Activated CD4-positive, alpha-beta T cell treated with anti-CD3 and anti-CD28 coated beads, Interleukin-2, amount 10 ng/mL, durations not matched to agents 24 days and 14 days (primary cell): ENCODE measurements at regions not wholly inside any gene's neighbourhood (a gene's known extent, or its start where the extent isn't known, plus 50 kb on each side); places are given as distances from the start of the nearest gene placed in this dataset.

ENCODE experiments used
- DNase-seq: peaks from one replicate; pipeline ENCODE4 v3.0.0; 2022
- H3K27ac Mint-ChIP-seq: one replicate; pipeline ENCODE4 v1.8.0; 2022; ENCODE audit warnings: mild to moderate bottlenecking, mixed read lengths
- H3K27me3 Mint-ChIP-seq: one replicate; pipeline ENCODE4 v1.8.0; 2022; ENCODE audit warnings: mixed read lengths
- H3K36me3 Mint-ChIP-seq: one replicate; pipeline ENCODE4 v1.8.0; 2022; ENCODE audit warnings: low read depth, mild to moderate bottlenecking, mixed read lengths
- H3K4me1 Mint-ChIP-seq: one replicate; pipeline ENCODE4 v1.8.0; 2021; ENCODE audit warnings: mixed read lengths
- H3K4me3 Mint-ChIP-seq: one replicate; pipeline ENCODE4 v1.8.0; 2022; ENCODE audit warnings: mild to moderate bottlenecking, moderate library complexity, mixed read lengths
- H3K9me3 Mint-ChIP-seq: one replicate; pipeline ENCODE4 v1.8.0; 2021; ENCODE audit warnings: mixed read lengths
- intact Hi-C: fragments of 100-400 bp; cut with micrococcal nuclease; formaldehyde crosslinking; loops from one replicate; pipeline ENCODE4 v1.15.1; 2023

DNA sequence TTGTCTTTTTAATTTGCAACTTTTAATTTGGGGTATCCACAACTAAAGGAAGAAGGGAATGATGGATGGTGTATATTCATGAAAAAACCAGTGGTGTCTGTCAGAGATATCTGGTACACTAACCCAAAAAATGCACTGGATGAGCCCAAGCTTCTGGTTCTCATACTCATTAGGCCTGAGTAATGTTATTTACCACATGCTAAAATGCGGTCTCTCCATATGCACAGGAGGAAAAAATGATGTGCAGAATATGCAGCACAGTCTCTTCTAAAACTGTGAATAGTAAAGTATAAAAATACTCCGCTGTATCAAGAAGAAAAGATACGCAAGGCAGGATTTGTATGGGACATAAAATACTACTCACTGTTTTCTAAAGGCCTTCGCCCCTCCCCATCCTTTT lies 275.6 kb upstream of the NAV3 start:
- Mint-ChIP-seq H3K36me3 (no peaks in the 10 kb centered on the region), H3K27ac (no peak overlapping the region), H3K27me3 (no peaks in the 10 kb centered on the region), H3K9me3 (no peaks in the 10 kb centered on the region), H3K4me3 (no peak overlapping the region), H3K4me1 (no peaks in the 10 kb centered on the region)
- no peak for DNase-seq
- intact Hi-C loops: no loop called here

DNA sequence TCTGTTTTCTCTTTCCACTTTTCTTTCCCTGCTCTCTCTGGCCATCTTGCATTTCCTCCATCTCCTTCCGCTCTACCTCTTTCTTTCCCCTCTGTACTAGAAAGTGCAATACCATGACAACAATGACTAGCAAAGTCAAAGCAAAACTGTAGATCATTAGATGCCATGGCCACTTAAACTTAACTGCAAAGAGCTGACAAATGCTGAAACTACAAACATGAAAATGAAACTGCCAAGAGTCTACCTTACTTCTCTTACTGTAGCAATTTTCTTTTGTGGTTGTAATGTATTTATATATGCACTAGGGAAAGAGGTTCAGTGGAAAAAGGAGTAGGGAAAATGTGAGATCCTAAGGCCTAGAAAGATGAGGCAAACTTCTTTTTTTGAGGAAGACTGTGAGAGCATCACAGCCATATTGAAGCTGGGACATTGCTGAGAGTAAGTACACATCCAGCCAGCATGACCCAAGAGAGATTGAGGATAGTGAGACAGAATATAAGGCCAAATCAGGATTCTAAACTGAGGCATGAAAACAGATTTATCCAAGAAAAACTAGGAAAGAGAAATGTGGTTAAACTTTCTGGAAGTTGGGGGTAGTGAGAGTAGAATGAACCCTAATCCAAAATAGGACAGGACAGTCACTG lies 276.6 kb upstream of the NAV3 start:
- Mint-ChIP-seq H3K27me3 (no peaks in the 10 kb centered on the region), H3K27ac (no peak overlapping the region), H3K36me3 (no peaks in the 10 kb centered on the region), H3K4me3 (no peak overlapping the region), H3K4me1 (no peaks in the 10 kb centered on the region), H3K9me3 (no peaks in the 10 kb centered on the region)
- no peak for DNase-seq
- intact Hi-C loops: no loop called here

- Mint-ChIP-seq H3K27me3 (no peaks in the 10 kb centered on the region), H3K4me3 (no peak overlapping the region), H3K36me3 (no peaks in the 10 kb centered on the region), H3K4me1 (no peaks in the 10 kb centered on the region), H3K27ac (no peak overlapping the region), H3K9me3 (no peaks in the 10 kb centered on the region)
- intact Hi-C loops: no loop called here
- DNase-seq: no peak
These were observed 281.1 kb upstream of the NAV3 start for GRCh38 chr12:77549383-77550128.

DNA sequence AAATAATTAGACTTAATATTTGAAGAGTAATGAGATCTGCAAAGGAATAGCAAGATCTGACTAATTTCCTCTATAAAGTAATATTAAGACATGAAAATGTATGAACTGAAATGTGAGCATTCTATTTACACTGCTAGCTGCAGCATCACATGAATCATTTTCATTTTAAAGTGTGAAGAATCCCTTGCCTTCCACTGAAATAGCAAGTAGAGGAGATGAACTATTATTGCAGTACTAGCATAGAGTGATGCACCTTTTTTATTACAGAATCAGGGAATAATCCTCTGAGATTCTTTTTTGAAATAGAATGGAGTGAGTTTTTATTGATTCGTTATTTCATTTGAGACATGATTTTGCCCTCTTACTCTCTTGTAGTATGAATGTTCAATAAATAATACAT lies 281.9 kb upstream of the NAV3 start:
- Mint-ChIP-seq H3K4me1 (no peaks in the 10 kb centered on the region), H3K27me3 (no peaks in the 10 kb centered on the region), H3K36me3 (no peaks in the 10 kb centered on the region), H3K9me3 (no peaks in the 10 kb centered on the region), H3K4me3 (no peak overlapping the region), H3K27ac (no peak overlapping the region)
- DNase-seq: no peak
- intact Hi-C loops: no loop called here

- no peak overlapping the region for H3K4me3 Mint-ChIP-seq
- no peaks in the 10 kb centered on the region for H3K4me1 Mint-ChIP-seq
- no peaks in the 10 kb centered on the region for H3K36me3 Mint-ChIP-seq
- H3K9me3 Mint-ChIP-seq: no peaks in the 10 kb centered on the region
- DNase-seq: no peak
- no peak overlapping the region for H3K27ac Mint-ChIP-seq
- intact Hi-C loops: no loop called here
- no peaks in the 10 kb centered on the region for H3K27me3 Mint-ChIP-seq
These were observed 290.6 kb upstream of the NAV3 start for GRCh38 chr12:77540097-77540496.

DNA sequence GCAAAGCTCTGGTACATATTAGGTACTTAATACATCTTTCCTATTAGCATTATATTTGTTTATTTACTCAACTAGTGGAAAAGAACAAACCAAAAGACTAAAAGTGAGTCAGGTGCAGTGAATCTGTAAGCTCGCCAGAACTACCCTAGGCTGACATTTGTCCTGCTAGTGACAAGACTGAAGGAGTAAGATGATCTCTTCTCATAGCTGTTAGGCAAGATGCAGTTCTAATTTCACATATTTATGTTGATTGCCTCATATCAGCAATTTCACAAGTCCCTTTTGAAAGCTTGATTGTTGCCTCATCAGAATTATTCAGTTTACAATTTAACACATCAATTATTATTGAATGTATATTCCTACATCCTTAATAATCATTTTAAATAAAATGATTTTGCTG lies 293.0 kb upstream of the NAV3 start:
- H3K9me3 Mint-ChIP-seq: no peaks in the 10 kb centered on the region
- H3K36me3 Mint-ChIP-seq: no peaks in the 10 kb centered on the region
- intact Hi-C loops: no loop called here
- no peaks in the 10 kb centered on the region for H3K4me1 Mint-ChIP-seq
- H3K4me3 Mint-ChIP-seq: no peak overlapping the region
- no peak for DNase-seq
- no peaks in the 10 kb centered on the region for H3K27me3 Mint-ChIP-seq
- H3K27ac Mint-ChIP-seq: no peak overlapping the region

DNA sequence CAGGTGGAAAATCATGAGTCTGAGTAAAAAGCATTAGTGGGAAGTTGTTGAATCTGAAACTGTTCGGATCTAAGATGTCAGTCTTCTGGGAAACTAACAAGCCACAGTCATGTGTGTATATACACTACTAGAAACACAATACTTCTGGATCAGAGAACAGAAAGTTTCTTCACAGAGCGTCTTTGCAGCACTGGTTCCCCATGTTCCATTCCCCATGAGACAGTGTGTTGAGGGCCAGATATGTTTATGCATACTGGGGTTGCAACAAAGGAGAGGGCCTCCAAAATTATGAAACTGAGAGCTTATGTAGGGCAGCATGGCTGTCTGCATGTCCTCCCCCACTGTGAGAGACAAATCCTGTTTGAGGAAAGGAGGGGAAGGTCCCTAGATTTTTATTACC lies 295.0 kb upstream of the NAV3 start:
- no peaks in the 10 kb centered on the region for H3K4me1 Mint-ChIP-seq
- H3K4me3 Mint-ChIP-seq: no peak overlapping the region
- H3K36me3 Mint-ChIP-seq: no peaks in the 10 kb centered on the region
- intact Hi-C loops: no loop called here
- DNase-seq: no peak
- H3K27ac Mint-ChIP-seq: no peak overlapping the region
- H3K27me3 Mint-ChIP-seq: no peaks in the 10 kb centered on the region
- H3K9me3 Mint-ChIP-seq: no peaks in the 10 kb centered on the region

GRCh38 chr12:77531912-77532311 lies 298.8 kb upstream of the NAV3 start:
- no peak for DNase-seq
- Mint-ChIP-seq H3K9me3 (no peaks in the 10 kb centered on the region), H3K27ac (no peak overlapping the region), H3K4me3 (no peak overlapping the region), H3K27me3 (no peaks in the 10 kb centered on the region), H3K36me3 (no peaks in the 10 kb centered on the region), H3K4me1 (no peaks in the 10 kb centered on the region)
- intact Hi-C loops: no loop called here

- intact Hi-C loops: no loop called here
These were observed 308.4 kb upstream of the NAV3 start for GRCh38 chr12:77522247-77522646.

DNA sequence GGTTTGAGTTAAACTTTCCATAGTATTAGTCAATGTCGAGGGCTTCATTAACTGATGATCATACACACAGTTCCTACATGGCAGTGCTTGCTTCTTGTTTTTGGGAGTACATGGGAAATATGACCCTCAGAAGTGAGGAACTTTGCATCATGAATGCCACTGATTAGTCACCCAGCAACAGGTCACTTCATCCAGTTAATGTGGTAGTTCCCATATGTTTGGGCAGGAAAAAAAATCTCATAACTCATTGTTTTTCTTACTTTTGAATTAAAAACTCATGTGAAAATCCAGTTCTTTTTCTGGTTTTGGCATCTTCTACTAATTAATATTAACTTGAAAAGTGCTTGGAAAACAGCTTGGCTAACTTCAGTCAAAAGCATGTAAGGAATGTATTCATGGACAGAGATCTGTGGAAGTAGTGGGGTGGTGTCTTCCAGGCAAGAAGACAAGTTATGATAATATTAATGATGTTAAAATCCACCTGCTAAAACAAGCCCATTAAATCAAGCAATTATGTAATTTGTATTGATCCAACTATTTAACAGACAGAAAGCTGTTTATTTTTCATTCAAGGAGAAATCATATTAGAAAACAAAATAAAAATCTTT lies 309.1 kb upstream of the NAV3 start:
- H3K4me1 Mint-ChIP-seq: no peaks in the 10 kb centered on the region
- H3K36me3 Mint-ChIP-seq: no peaks in the 10 kb centered on the region
- H3K27ac Mint-ChIP-seq: no peak overlapping the region
- intact Hi-C loops: no loop called here
- no peak for DNase-seq
- H3K9me3 Mint-ChIP-seq: peaks cover 5% of the 10 kb centered on the region
- H3K27me3 Mint-ChIP-seq: no peaks in the 10 kb centered on the region
- no peak overlapping the region for H3K4me3 Mint-ChIP-seq

More at GRCh38 chr12:77522247-77522646, 308.4 kb upstream of the NAV3 start:
- Mint-ChIP-seq H3K4me1 (no peaks in the 10 kb centered on the region), H3K9me3 (peaks cover 7% of the 10 kb centered on the region), H3K36me3 (no peaks in the 10 kb centered on the region), H3K27ac (no peak overlapping the region), H3K4me3 (no peak overlapping the region), H3K27me3 (no peaks in the 10 kb centered on the region)
- DNase-seq: no peak

DNA sequence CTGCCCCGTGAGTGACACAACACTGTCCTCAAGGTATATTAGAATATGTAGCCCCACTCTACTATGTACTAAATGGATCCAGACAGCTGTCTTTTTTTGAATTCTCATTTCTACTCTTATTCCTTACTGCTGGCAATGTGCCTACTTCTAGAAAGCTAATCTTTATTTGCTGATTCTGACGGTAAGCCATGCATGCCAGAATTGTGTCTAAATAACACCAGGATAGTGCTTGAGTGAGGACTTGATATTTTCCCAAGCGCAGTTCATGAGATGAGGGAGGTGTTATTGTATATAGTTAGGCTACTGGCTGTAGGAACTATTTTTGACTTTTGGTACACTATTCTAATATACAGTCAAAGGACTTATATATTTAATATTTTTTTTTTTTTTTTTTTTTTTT lies 316.2 kb upstream of the NAV3 start:
- no peak for DNase-seq
- Mint-ChIP-seq H3K4me3 (no peak overlapping the region), H3K27me3 (no peaks in the 10 kb centered on the region), H3K9me3 (no peaks in the 10 kb centered on the region), H3K36me3 (no peaks in the 10 kb centered on the region), H3K27ac (no peak overlapping the region), H3K4me1 (no peaks in the 10 kb centered on the region)
- intact Hi-C loops: no loop called here

GRCh38 chr12:77510985-77511384 lies 319.7 kb upstream of the NAV3 start:
- intact Hi-C loops: no loop called here
- DNase-seq: no peak
- Mint-ChIP-seq H3K4me1 (no peaks in the 10 kb centered on the region), H3K4me3 (no peak overlapping the region), H3K27ac (no peak overlapping the region), H3K9me3 (no peaks in the 10 kb centered on the region), H3K27me3 (no peaks in the 10 kb centered on the region), H3K36me3 (no peaks in the 10 kb centered on the region)

GRCh38 chr12:77504466-77504865 lies 326.2 kb upstream of the NAV3 start:
- Mint-ChIP-seq H3K36me3 (no peaks in the 10 kb centered on the region), H3K27me3 (no peaks in the 10 kb centered on the region)

GRCh38 chr12:77500089-77500488 lies 330.6 kb upstream of the NAV3 start:
- H3K27me3 Mint-ChIP-seq: no peaks in the 10 kb centered on the region
- H3K4me1 Mint-ChIP-seq: no peaks in the 10 kb centered on the region
- no peak overlapping the region for H3K4me3 Mint-ChIP-seq
- no peaks in the 10 kb centered on the region for H3K36me3 Mint-ChIP-seq
- DNase-seq: no peak
- no peak overlapping the region for H3K27ac Mint-ChIP-seq
- intact Hi-C loops: no loop called here
- peaks cover 4% of the 10 kb centered on the region for H3K9me3 Mint-ChIP-seq

More at GRCh38 chr12:77504466-77504865, 326.2 kb upstream of the NAV3 start:
- peaks cover 4% of the 10 kb centered on the region for H3K9me3 Mint-ChIP-seq
- intact Hi-C loops: no loop called here
- no peak for DNase-seq
- H3K27ac Mint-ChIP-seq: no peak overlapping the region
- H3K4me3 Mint-ChIP-seq: no peak overlapping the region
- H3K4me1 Mint-ChIP-seq: no peaks in the 10 kb centered on the region
